ENCODE measurements at regions not wholly inside any gene's neighbourhood (a gene's known extent, or its start where the extent isn't known, plus 50 kb on each side); places are given as distances from the start of the nearest gene placed in this dataset.

DNA sequence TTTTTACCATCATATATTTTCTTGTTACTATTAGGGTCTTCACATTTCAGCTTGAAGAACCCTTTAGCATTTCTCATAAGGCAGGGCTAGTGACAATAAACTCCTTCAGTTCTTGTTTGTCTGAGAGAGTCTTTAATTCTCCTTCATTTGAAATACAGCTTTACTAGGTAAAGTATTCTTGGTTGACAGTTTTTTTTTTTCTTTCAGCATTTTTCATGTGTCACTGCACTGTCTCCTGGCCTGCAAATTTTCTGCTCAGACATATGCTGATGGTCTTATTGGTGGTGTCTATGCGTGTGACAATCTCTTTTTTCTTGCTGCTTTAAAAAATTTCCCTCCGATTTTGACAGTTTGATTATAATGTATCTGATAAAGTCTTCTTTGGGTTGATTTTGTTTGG is 399.9 kb downstream of the SH3GL2 start:
- no peak for FAIRE-seq

DNA sequence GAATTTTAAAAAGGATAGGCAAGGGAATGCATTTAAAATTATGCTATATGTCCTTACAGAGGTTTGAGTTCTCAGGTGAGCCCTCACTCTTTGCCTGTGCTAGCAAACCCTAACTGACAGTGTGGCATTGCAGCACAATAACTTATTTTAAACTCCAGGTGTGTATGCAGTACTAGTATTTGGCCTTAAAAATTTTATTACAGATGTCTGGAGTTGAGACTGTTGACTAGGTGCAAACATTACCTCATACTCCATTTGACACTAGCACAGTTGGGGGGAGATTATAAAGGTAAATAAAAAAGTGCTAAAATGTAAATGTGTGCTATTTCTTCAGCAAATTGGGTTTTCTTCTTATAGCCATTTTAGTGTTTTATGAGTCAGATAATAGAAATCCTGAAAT is 407.7 kb downstream of the SH3GL2 start:
- FAIRE-seq: no peak

DNA sequence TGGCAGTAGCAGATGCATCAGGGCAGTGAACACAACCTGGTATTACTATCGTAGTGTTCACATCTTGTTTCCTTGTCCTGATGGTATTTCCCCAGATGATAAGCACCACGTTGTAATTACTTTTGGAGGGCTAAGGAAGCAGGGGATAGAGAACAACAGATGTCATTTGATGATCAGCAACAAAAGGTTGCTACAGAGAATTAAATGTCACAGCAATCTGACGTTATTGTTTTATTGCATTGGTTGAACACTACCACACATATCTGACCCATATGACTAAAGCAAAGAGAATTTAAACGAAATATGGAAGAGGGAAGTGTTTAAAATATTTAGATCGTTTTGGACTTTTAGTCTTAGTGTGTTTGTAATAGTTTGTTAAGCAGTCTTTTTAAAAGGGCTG is 408.3 kb downstream of the SH3GL2 start:
- FAIRE-seq: no peak

- no peak for FAIRE-seq
Observed at GRCh38 chr9:17988489-17988888, 409.6 kb downstream of the SH3GL2 start.

- FAIRE-seq: no peak
Observed at GRCh38 chr9:17990602-17991001, 411.7 kb downstream of the SH3GL2 start.

GRCh38 chr9:17993024-17993423 is 414.2 kb downstream of the SH3GL2 start:
- FAIRE-seq: no peak

GRCh38 chr9:17994695-17995425 is 416.0 kb downstream of the SH3GL2 start:
- FAIRE-seq: no peak

DNA sequence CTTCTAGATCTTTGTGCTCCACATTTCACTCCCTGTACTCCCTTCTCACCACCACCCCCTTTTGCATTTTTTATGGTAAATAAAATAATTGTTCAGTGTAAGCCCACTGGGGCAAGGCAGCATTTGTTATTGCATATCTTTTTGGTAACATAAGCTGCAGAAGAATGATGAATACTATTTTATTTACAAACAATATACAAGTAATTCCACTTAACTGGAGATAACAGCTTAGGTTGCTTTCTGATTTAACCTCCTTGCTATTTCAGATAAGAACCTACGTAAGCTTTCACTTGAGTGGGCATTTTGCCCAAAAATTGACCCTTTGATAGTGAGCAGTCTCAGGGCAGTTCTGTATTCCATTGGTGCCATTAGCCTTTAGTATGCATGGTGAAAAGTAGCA is 417.9 kb downstream of the SH3GL2 start:
- no peak for FAIRE-seq

DNA sequence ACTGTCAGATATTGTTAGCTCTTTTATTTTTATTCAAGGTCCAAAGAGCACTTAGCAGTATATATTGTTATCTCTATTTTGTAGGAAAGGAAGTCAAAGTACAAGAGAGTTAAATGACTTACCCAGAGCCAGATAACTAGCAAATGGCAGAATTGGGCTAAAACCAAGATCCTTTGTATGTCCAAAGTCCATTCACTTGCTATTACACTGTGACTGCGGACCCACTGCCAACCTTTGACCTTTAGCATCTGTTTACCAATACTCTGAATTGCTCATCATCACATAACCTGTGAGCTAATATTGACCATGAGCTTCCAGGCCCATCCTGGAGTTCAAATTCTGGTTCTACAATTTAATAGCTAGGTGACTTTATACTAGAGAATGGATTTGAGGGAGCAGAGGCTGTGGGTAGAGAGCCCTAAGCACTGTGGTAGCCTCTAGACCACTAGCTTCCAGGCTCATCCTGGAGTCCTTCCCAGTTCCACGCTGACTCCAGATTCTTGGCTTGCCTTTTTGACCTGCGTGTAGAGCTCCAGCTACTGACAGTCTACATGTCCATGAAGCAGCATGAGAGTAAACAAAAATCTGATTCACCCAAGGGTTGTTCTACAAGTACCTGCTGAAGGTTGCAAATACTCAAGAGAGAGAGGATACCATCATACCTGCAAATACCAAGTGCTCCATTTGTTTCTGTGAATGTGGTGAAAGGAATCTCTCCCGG is 424.0 kb downstream of the SH3GL2 start:
- no peak for FAIRE-seq

DNA sequence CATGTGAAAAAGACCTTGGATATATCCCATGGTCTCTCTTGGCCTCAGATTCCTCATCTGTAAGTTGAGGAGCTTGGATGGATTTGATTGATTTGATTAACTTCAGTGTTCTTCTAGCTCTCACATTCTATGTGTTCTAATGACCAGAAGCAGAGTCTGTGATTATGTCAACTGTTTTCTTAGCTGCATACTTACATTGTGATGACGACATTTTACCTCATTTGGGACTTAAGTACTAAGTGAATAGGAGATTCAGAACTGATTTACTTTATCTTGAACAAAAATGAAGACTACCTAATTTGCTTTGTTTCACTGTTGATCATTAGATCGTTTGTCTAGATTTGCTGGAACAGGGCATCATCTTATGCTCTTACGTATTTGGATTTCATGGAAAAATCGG is 427.7 kb downstream of the SH3GL2 start:
- FAIRE-seq: no peak

- FAIRE-seq: no peak
Observed at GRCh38 chr9:18007621-18008020, 428.8 kb downstream of the SH3GL2 start.

GRCh38 chr9:18009902-18010301 is 431.0 kb downstream of the SH3GL2 start:
- no peak for FAIRE-seq

- no peak for FAIRE-seq
Observed at GRCh38 chr9:18010492-18010891, 431.6 kb downstream of the SH3GL2 start.

DNA sequence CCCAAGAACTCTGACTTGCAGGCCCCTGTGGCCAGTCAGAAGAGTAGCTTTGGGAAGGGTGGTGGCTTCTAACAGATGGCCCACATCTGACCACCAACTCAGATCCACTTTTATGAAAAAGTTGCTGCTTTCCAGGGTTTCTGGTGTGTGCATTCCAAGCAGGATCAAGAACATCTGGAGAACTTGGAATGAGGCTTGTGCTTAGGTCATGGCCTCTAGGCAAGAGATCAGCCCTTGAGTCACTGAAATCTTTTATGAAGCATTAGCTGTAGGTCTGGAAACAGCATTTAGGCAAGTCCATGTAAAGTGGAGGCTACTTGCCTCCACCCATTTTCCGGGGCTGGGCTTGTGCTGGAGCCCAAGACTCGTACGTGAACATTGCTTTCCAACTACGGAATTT is 433.3 kb downstream of the SH3GL2 start:
- no peak for FAIRE-seq

- no peak for FAIRE-seq
Observed at GRCh38 chr9:18014556-18014955, 435.7 kb downstream of the SH3GL2 start.

DNA sequence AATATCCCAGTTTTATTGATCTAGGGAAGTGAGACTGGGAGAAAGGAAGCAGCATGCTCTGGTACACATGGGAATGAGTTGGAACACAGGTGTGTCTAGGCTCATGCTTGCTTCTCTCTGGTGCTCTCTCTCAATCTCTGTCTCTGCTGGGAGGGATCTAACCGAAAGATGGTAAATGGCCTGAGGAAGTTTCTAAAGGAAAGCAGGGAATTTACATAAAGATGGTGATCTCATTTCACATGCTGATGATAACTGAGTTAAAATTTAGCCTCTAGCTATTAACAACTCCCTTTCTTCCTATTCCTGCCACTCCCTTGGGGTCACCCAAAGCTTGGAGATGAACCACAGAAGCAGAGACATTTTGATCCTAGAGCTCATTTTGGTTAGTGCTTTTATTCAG is 436.2 kb downstream of the SH3GL2 start:
- FAIRE-seq: no peak

DNA sequence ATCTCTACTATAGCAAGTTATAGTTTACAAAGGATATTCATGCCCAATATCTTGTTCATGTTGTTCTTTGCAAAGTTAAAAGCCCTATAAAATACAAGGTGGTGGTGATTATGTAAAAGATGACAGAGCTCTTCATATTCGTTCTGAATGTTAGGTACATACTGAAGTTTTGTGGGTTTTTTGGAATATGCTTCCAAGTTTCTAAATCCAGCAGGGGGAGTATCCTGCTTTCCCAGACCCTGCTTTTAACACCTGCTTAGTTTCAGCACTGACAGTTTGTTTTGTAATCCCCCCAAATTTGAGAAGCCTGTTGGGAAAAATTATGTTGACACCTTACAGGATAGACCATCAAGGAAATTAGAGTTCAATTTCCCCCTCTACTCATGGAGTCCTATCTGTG is 438.3 kb downstream of the SH3GL2 start:
- no peak for FAIRE-seq

DNA sequence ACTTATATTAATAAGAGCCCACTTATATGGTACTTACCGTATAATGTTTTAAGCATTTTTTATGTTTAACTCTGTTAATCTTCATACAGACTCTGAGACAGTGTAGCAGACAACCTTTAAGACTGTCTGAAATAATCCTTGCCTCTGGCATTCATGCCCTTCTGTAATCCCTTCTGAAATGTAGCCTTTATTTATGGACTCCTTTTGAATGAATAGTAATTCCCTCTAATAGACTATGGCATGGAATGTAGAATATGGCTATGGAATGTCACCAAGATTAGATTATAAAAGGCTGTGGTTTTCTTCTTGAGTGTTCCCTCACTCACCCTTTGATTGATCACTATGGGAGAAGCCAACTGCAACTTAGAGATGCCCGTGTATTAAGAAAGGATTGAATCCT is 439.4 kb downstream of the SH3GL2 start:
- no peak for FAIRE-seq

GRCh38 chr9:18018661-18019060 is 439.8 kb downstream of the SH3GL2 start:
- no peak for FAIRE-seq

DNA sequence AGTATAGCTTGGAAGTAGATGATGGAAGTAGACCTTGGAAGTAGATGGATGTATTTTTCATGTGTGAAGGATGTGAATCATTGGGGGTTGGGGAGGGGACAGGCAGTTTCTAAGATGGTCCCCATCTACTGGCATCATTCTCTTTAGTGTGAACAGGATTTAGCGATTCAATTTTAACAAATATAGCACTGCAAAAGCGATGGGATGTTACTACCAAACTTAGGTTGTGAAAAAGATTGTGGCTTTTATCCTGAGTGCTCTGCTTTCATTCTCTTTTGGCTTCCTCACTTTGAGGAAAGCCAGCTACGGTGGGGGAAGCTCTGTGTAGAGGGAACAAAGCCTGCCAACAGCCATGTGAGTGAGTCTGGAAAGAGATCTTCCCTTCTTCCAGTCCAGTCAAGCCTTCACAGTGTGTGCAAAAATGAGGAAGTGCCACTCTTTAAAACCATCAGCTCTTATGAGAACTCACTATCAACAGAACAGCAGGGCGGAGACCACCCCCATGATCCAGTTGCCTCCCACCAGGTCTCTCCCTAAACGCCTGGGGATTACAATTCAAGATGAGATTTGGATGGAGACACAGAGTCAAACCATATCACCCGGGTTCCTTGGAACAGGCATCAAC is 441.4 kb downstream of the SH3GL2 start:
- FAIRE-seq: no peak

DNA sequence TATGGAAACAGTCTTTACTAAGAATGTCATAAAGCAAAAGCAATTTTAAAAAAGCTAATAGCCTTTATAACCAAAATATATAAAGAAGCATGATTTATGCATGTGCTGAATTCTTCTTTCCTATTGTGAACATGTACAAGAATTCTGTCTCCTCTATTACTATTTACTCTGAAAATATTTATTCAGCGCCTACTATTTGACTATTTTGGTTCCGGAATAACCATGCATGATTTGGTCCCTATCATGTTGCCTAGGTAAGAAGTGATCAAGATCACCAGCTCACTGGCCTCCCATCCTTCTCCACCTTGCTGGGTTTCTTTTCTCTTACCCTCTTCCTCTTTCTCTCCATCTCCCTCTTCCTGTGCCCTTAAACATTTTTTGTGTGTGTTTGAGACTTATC is 443.8 kb downstream of the SH3GL2 start:
- no peak for FAIRE-seq

- no peak for FAIRE-seq
Observed at GRCh38 chr9:18023332-18023731, 444.5 kb downstream of the SH3GL2 start.

DNA sequence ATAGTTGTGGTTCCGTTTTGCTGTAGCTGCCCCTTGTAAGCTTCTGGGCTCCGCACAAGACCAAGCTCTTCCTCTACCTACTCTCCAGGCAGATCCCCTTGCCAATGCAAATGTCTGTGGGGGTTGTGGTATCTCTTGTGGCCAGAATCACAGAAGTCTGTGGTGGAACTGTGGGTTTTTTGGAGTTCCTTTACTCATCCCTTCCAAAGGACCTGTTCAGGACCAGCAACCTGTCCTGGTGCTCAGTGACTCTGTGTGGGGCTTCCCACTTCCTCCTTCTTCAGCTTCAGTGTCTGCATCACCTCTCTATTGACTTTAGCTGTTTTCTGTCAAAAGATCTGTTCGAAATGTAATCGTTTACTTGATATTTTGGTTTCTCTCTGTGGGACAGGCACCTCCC is 441.3 kb upstream of the ADAMTSL1 start:
- FAIRE-seq: no peak
